ENCODE measurements at regions not wholly inside any gene's neighbourhood (a gene's known extent, or its start where the extent isn't known, plus 50 kb on each side); places are given as distances from the start of the nearest gene placed in this dataset.

DNA sequence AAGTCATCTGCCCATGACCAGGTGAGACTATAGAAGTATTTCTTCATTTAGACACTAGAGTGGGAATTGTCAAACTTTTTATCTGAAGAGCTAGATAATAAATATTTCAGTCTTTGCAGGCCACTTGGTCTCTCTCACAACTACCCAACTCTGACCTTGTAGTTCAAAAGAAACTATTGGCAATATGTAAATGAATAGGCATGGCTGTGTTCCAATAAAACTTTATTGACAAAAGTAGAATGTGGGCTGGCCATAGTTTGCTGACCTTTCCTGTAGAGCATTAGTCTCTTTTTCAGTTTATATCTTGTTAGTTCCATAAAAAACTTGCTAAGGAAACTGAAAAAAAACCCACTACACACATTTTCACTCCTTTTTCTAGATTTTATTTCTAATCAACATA is 535.5 kb downstream of the PRR16 start:
- TF ChIP-seq CTCF (IDR thresholded peaks at IDR 0.05) (no peak), POLR2A (IDR thresholded peaks at IDR 0.05) (no peak)

Measured in thyroid gland (tissue), 4 donors.